ENCODE measurements at regions not wholly inside any gene's neighbourhood (a gene's known extent, or its start where the extent isn't known, plus 50 kb on each side); places are given as distances from the start of the nearest gene placed in this dataset.
"Not testable (repeated sequence)": the region's sequence is repeated elsewhere in the genome, so short reads cannot be mapped to it uniquely, and the experiment has no call there.

DNA sequence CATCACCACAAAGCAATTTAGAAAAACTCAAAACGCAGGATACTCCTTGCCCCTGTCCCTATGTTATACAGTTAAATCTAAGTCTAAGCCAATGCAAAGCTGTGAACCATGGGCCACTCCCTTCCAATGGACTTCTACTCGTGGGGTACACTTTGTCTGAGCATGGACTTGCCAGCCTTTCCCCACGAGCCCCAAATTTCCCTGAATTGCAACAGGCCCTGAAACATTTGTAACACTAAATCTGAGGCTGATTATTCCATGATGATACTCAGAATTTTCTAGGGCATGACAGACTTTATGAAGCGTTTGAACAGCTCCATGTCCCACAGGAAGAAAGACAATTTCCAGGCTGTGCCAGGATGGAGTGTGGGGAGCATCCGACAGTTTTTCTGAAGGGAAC is 189.6 kb downstream of the TXNL1 start:
- Histone ChIP-seq H3K4me3 (no peak overlapping the region), H3K36me3 (no peaks in the 10 kb centered on the region), H3K9me3 (no peaks in the 10 kb centered on the region), H3K27me3 (peaks cover 0 to 2% (median 0%) of the 10 kb centered on the region in 3 donors), H3K4me1 (peaks cover 0 to 6% (median 0%) of the 10 kb centered on the region in 4 donors), H3K27ac (no peak overlapping the region)
- no peak for DNase-seq
- intact Hi-C loops (cut with DNase I), result no loop called here
- 55 to 81% methylated on average over 5 of the region's 5 CpGs for WGBS, 2 donors
- no peak for TF ChIP-seq EP300 (IDR thresholded peaks at IDR 0.05)
- TF ChIP-seq POLR2A (IDR thresholded peaks at IDR 0.05), result no peak
- no peak for TF ChIP-seq POLR2AphosphoS5 (IDR thresholded peaks at IDR 0.05)
- TF ChIP-seq, protein P1, sequence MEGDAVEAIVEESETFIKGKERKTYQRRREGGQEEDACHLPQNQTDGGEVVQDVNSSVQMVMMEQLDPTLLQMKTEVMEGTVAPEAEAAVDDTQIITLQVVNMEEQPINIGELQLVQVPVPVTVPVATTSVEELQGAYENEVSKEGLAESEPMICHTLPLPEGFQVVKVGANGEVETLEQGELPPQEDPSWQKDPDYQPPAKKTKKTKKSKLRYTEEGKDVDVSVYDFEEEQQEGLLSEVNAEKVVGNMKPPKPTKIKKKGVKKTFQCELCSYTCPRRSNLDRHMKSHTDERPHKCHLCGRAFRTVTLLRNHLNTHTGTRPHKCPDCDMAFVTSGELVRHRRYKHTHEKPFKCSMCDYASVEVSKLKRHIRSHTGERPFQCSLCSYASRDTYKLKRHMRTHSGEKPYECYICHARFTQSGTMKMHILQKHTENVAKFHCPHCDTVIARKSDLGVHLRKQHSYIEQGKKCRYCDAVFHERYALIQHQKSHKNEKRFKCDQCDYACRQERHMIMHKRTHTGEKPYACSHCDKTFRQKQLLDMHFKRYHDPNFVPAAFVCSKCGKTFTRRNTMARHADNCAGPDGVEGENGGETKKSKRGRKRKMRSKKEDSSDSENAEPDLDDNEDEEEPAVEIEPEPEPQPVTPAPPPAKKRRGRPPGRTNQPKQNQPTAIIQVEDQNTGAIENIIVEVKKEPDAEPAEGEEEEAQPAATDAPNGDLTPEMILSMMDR (IDR thresholded peaks at IDR 0.05), result no peak

DNA sequence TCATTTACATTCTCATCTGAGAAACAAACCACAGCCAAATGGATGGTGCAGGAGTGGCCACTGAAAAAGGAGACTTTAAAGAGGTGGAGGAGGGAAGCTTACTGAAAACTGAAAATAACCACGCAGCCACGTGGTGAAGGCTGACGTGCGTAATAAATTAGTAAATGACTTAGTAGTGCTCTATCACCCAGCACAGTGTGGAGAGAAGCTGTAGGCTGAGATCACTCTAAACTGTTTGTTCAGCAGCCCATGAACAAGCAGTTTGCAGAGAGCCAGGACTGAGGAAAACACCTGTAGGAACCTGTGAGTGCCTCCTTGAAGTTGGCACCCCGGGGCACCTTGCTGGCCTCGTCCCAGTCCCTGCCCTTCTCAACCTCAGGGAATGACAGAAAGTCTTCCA is 193.0 kb downstream of the TXNL1 start:
- no peak overlapping the region for H3K27ac ChIP-seq
- TF ChIP-seq, protein P1 (IDR thresholded peaks at IDR 0.05), result no peak
- no peak for TF ChIP-seq EP300 (IDR thresholded peaks at IDR 0.05)
- TF ChIP-seq POLR2AphosphoS5 (IDR thresholded peaks at IDR 0.05), result no peak
- TF ChIP-seq POLR2A (IDR thresholded peaks at IDR 0.05), result no peak
- no peaks in the 10 kb centered on the region for H3K9me3 ChIP-seq
- no peak overlapping the region for H3K4me3 ChIP-seq
- intact Hi-C loops (cut with DNase I), result no loop called here
- H3K4me1 ChIP-seq, result peaks cover 0 to 6% (median 0%) of the 10 kb centered on the region in 4 donors
- H3K36me3 ChIP-seq, result no peaks in the 10 kb centered on the region
- no peak for DNase-seq
- no peaks in the 10 kb centered on the region for H3K27me3 ChIP-seq
- 69 to 71% methylated on average over 6 of the region's 6 CpGs for WGBS, 2 donors

DNA sequence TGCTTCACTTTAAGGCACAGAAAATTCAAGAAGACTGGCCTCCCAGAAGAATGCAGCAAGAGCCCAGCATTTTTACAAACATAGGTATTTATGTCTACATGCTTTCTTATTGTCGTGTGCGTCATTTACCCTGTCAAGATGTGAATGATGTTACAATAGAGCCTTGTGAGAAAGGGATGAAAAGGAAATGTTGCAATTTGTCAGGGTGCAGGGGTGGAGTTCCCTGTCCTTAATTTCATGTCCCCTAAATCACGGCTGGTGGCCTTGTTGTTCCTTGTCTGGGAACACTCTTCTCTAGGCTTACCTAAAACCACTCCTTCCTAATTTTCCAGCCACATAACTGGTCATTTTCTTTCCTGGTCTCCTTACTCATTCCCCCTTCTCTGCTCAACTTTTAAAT is 194.2 kb downstream of the TXNL1 start:
- peaks cover 0 to 6% (median 0%) of the 10 kb centered on the region in 4 donors for H3K4me1 ChIP-seq
- H3K27me3 ChIP-seq, result no peaks in the 10 kb centered on the region
- no peak for TF ChIP-seq POLR2A (IDR thresholded peaks at IDR 0.05)
- TF ChIP-seq, protein P1 (IDR thresholded peaks at IDR 0.05), result no peak
- TF ChIP-seq EP300 (IDR thresholded peaks at IDR 0.05), result no peak
- TF ChIP-seq POLR2AphosphoS5 (IDR thresholded peaks at IDR 0.05), result no peak
- 86 to 91% methylated on average over 3 of the region's 3 CpGs for WGBS, 2 donors
- H3K9me3 ChIP-seq, result peaks cover 0 to 2% (median 0%) of the 10 kb centered on the region in 4 donors
- intact Hi-C loops (cut with DNase I), result no loop called here
- no peak overlapping the region for H3K4me3 ChIP-seq
- no peak for DNase-seq
- H3K27ac ChIP-seq, result no peak overlapping the region
- no peaks in the 10 kb centered on the region for H3K36me3 ChIP-seq

DNA sequence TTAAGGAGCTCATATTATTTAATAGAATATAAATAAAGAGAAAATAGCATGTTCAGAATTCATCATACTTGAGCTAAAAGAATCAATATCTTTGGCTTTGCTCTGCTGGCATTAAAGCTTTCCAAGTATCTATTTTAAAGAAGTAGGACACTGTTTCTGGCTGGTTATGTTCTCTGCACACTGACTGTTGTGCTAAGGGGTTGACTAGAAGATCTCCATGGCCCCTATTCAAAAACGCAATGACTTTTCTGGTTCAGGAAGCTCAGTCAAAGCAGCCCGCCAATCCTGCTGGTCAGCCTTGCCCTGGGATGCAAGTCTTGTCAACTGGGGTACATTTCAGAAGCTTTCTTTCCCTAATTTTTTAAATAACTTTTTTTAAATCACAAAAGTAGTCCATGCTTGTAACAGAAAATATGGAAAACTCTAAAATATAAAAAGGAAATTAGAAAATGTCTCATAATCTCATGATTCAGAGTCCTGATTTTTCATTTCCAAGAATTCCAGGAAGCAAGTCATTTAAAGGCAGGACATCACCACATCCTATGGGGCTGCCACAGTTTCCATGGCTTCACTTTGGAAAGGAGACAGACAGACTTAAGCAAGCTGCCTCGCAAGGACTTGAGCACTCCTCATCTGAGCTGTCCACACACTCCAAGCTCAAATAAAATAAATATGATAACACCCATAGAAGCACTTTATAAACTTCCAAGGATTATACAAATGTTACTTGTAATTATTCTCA is 195.1 kb downstream of the TXNL1 start:
- 79 to 82% methylated on average over 3 of the region's 3 CpGs for WGBS, 2 donors
- Histone ChIP-seq H3K4me3 (no peak overlapping the region), H3K36me3 (no peaks in the 10 kb centered on the region), H3K27me3 (no peaks in the 10 kb centered on the region), H3K4me1 (peaks cover 0 to 6% (median 0%) of the 10 kb centered on the region in 4 donors), H3K27ac (no peak overlapping the region), H3K9me3 (peaks cover 0 to 2% (median 0%) of the 10 kb centered on the region in 4 donors)
- TF ChIP-seq, protein P1 (IDR thresholded peaks at IDR 0.05), result no peak
- no peak for TF ChIP-seq POLR2A (IDR thresholded peaks at IDR 0.05)
- no peak for TF ChIP-seq POLR2AphosphoS5 (IDR thresholded peaks at IDR 0.05)
- no peak for DNase-seq
- intact Hi-C loops (cut with DNase I), result no loop called here

DNA sequence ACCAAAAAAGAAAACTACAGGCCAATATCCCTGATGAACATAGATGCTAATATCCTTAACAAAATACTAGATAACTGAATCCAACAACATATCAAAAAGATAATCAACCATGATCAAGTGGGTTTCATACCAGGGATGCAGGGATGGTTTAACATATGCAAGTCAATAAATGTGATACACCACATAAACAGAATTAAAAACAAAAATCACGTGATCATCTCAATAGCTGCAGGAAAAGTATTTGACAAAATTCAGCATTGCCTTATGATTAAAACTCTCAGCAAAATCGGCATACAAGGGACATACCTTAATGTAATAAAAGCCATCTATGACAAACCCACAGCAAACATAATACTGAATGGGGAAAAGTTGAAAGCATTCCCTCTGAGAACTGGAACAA is 199.9 kb downstream of the TXNL1 start:
- H3K36me3 ChIP-seq; H3K4me3 ChIP-seq; intact Hi-C loops (cut with DNase I); H3K4me1 ChIP-seq; H3K27me3 ChIP-seq; DNase-seq; H3K27ac ChIP-seq; H3K9me3 ChIP-seq: not testable (repeated sequence)
- WGBS, 2 donors, result 85 to 91% methylated on average over 2 of the region's 2 CpGs

Data from sigmoid colon (tissue), 6 donors.